Mammary epithelial cell (primary cell): ENCODE measurements at regions not wholly inside any gene's neighbourhood (a gene's known extent, or its start where the extent isn't known, plus 50 kb on each side); places are given as distances from the start of the nearest gene placed in this dataset.

Experiments
- CTCF ChIP-seq, 2 donors: IDR thresholded peaks in 1 of 2; conservative IDR thresholded peaks in 1 of 2; 2 replicates each; pipeline ENCODE4 v1.5.1; 2011 to 2012; ENCODE audit warnings: inconsistent platforms in 2 of 2, low read length in 2 of 2, mild to moderate bottlenecking in 2 of 2, control low read depth in 1 of 2, low read depth in 1 of 2; ENCODE audit not compliant: insufficient read depth in 1 of 2; ENCODE audit errors: extremely low read depth in 1 of 2
- EZH2 ChIP-seq: IDR thresholded peaks from 2 replicates; pipeline ENCODE4 v1.6.1; 2012; ENCODE audit warnings: low read length, inconsistent platforms, borderline replicate concordance

- TF ChIP-seq EZH2 (no peak), CTCF (conservative IDR thresholded peaks at IDR 0.05 in 1 of 2, IDR thresholded peaks at IDR 0.05 in 1 of 2; ENCODE audit: extremely low read depth in 1 of 2, insufficient read depth in 1 of 2, low read depth in 1 of 2, low read length in 2 of 2) (no peak)
These were observed 88.9 kb upstream of the POU3F4 start for GRCh38 chrX:83419030-83419792.
